Stimulated activated CD8-positive, alpha-beta memory T cell treated with anti-CD3 and anti-CD28 coated beads, Interleukin-4, amount 100 ng/mL, for 24 hours (primary cell): ENCODE measurements at regions not wholly inside any gene's neighbourhood (a gene's known extent, or its start where the extent isn't known, plus 50 kb on each side); places are given as distances from the start of the nearest gene placed in this dataset.

ENCODE experiments used
- DNase-seq: peaks from one replicate; pipeline ENCODE4 v3.0.0-alpha.2; 2020; ENCODE audit warnings: low read depth

- no peak for DNase-seq
Observed at GRCh38 chr7:15916681-15917380, 230.3 kb upstream of the MEOX2 start.

- no peak for DNase-seq
Observed at GRCh38 chr7:15915686-15916293, 229.3 kb upstream of the MEOX2 start.

GRCh38 chr7:15914611-15915010, 228.1 kb upstream of the MEOX2 start:
- no peak for DNase-seq

GRCh38 chr7:15906436-15906835, 220.0 kb upstream of the MEOX2 start:
- DNase-seq, result no peak

- no peak for DNase-seq
Observed at GRCh38 chr7:15905251-15906040, 219.0 kb upstream of the MEOX2 start.

- no peak for DNase-seq
Observed at GRCh38 chr7:15891151-15891881, 204.8 kb upstream of the MEOX2 start.

GRCh38 chr7:15889507-15889906, 203.0 kb upstream of the MEOX2 start:
- no peak for DNase-seq

GRCh38 chr7:15888090-15888489, 201.6 kb upstream of the MEOX2 start:
- DNase-seq, result no peak

- DNase-seq, result no peak
Observed at GRCh38 chr7:15886626-15887025, 200.1 kb upstream of the MEOX2 start.

- DNase-seq, result no peak
Observed at GRCh38 chr7:15885678-15886077, 199.2 kb upstream of the MEOX2 start.

GRCh38 chr7:15874774-15875173, 188.3 kb upstream of the MEOX2 start:
- no peak for DNase-seq

GRCh38 chr7:15870347-15870746, 183.9 kb upstream of the MEOX2 start:
- no peak for DNase-seq

GRCh38 chr7:15867441-15867840, 181.0 kb upstream of the MEOX2 start:
- no peak for DNase-seq

- DNase-seq, result no peak
Observed at GRCh38 chr7:15866753-15867152, 180.3 kb upstream of the MEOX2 start.

- DNase-seq, result no peak
Observed at GRCh38 chr7:15864626-15864991, 178.1 kb upstream of the MEOX2 start.

- no peak for DNase-seq
Observed at GRCh38 chr7:15863951-15864625, 177.6 kb upstream of the MEOX2 start.

GRCh38 chr7:15862781-15863165, 176.3 kb upstream of the MEOX2 start:
- no peak for DNase-seq

- DNase-seq, result no peak
Observed at GRCh38 chr7:15862016-15862780, 175.7 kb upstream of the MEOX2 start.

GRCh38 chr7:15860264-15860949, 173.9 kb upstream of the MEOX2 start:
- DNase-seq, result no peak

GRCh38 chr7:15857026-15857425, 170.5 kb upstream of the MEOX2 start:
- DNase-seq, result no peak

- DNase-seq, result no peak
Observed at GRCh38 chr7:15856311-15856710, 169.8 kb upstream of the MEOX2 start.
